OCI-LY3 (cell line): ENCODE measurements at regions not wholly inside any gene's neighbourhood (a gene's known extent, or its start where the extent isn't known, plus 50 kb on each side); places are given as distances from the start of the nearest gene placed in this dataset.

ENCODE experiments used
- H2AFZ ChIP-seq: fragments of 200-600, 300-600 bp; shearing (Covaris generic); 2 replicates; pipeline ENCODE4 v1.6.0; 2014; ENCODE audit warnings: antibody characterized with exemption, low read depth, low read length
- H3K27ac ChIP-seq: fragments of 200-600, 300-600 bp; sonication (generic); 2 replicates; pipeline ENCODE4 v1.5.1; 2014; ENCODE audit warnings: mild to moderate bottlenecking, low read length, moderate library complexity, mixed read lengths
- H3K27me3 ChIP-seq: fragments of 200-600, 300-600 bp; sonication (generic); 2 replicates; pipeline ENCODE4 v1.6.1; 2014; ENCODE audit warnings: low read depth, low read length, mixed read lengths
- H3K36me3 ChIP-seq: fragments of 200-600, 300-600 bp; sonication (generic); replicated peaks from 2 replicates; pipeline ENCODE3; 2014; ENCODE audit warnings: low read depth, low read length, mixed read lengths
- H3K4me1 ChIP-seq: fragments of 300-600, 200-600 bp; sonication (generic); 2 replicates; pipeline ENCODE4 v1.6.1; 2014; ENCODE audit warnings: low read length, mixed read lengths
- H3K4me2 ChIP-seq: fragments of 200-600, 300-600 bp; sonication (generic); 2 replicates; pipeline ENCODE4 v1.6.1; 2014; ENCODE audit warnings: low read length, mixed read lengths
- H3K4me3 ChIP-seq: fragments of 300-600, 200-600 bp; sonication (generic); 2 replicates; pipeline ENCODE4 v1.5.1; 2014; ENCODE audit warnings: antibody characterized with exemption, mild to moderate bottlenecking, low read length, moderate library complexity
- H3K79me2 ChIP-seq: fragments of 300-600, 200-600 bp; shearing (Covaris generic); 2 replicates; pipeline ENCODE4 v1.6.1; 2014; ENCODE audit warnings: mild to moderate bottlenecking, low read length, mixed read lengths
- H3K9ac ChIP-seq: fragments of 300-600, 200-600 bp; shearing (Covaris generic); 2 replicates; pipeline ENCODE4 v1.6.0; 2014; ENCODE audit warnings: mild to moderate bottlenecking, low read length, moderate library complexity
- H3K9me3 ChIP-seq: fragments of 200-600, 300-600 bp; shearing (Covaris generic); 2 replicates; pipeline ENCODE4 v1.6.1; 2014; ENCODE audit warnings: low read length, mixed read lengths; ENCODE audit not compliant: insufficient read depth
- H4K20me1 ChIP-seq: fragments of 200-600, 300-600 bp; sonication (generic); 2 replicates; pipeline ENCODE4 v1.6.1; 2016; ENCODE audit warnings: low read length, mixed read lengths; ENCODE audit not compliant: insufficient read depth
- CTCF ChIP-seq: fragments of 200-600, 300-600 bp; sonication (generic); IDR thresholded peaks from 2 replicates; pipeline ENCODE4 v1.5.1; 2014; ENCODE audit warnings: antibody characterized with exemption, low read length, low read depth
- EZH2phosphoT487 ChIP-seq: fragments of 200-600 bp; shearing (Covaris generic); IDR thresholded peaks from 2 replicates; pipeline ENCODE4 v1.6.1; 2018; ENCODE audit warnings: antibody characterized with exemption, mixed run types, low read depth

GRCh38 chr2:144237830-144238627 is 281.9 kb downstream of the ZEB2 start:
- H3K27ac ChIP-seq: no peak overlapping the region
- no peak overlapping the region for H3K9ac ChIP-seq
- H3K4me1 ChIP-seq: peaks cover 70% of the 10 kb centered on the region
- H3K9me3 ChIP-seq: no peaks in the 10 kb centered on the region
- H3K4me3 ChIP-seq: no peak overlapping the region
- H4K20me1 ChIP-seq: no peaks in the 10 kb centered on the region
- H3K4me2 ChIP-seq: peak overlapping the region; percentile 16; the same call in 1 of the 2 replicates
- H3K27me3 ChIP-seq: no peaks in the 10 kb centered on the region
- TF ChIP-seq EZH2phosphoT487: no peak
- TF ChIP-seq CTCF: no peak
- 0 out of 2 replicates have a peak overlapping the region, but pooled peaks have one; percentile 0 for H2AFZ ChIP-seq
- H3K79me2 ChIP-seq: peaks cover 34% of the 10 kb centered on the region
- H3K36me3 ChIP-seq: no peaks in the 10 kb centered on the region

- H3K4me2 ChIP-seq: no peak overlapping the region
- H3K27me3 ChIP-seq: no peaks in the 10 kb centered on the region
- H3K36me3 ChIP-seq: no peaks in the 10 kb centered on the region
- no peaks in the 10 kb centered on the region for H4K20me1 ChIP-seq
- peaks cover 32% of the 10 kb centered on the region for H3K79me2 ChIP-seq
- no peak overlapping the region for H2AFZ ChIP-seq
- H3K4me3 ChIP-seq: no peak overlapping the region
- no peaks in the 10 kb centered on the region for H3K9me3 ChIP-seq
- H3K9ac ChIP-seq: no peak overlapping the region
- H3K4me1 ChIP-seq: peaks cover 76% of the 10 kb centered on the region
- no peak for TF ChIP-seq EZH2phosphoT487
- no peak for TF ChIP-seq CTCF
- H3K27ac ChIP-seq: no peak overlapping the region
Measured at GRCh38 chr2:144237108-144237507, 282.8 kb downstream of the ZEB2 start.

GRCh38 chr2:144235050-144235449 is 284.9 kb downstream of the ZEB2 start:
- H3K36me3 ChIP-seq: no peaks in the 10 kb centered on the region
- H4K20me1 ChIP-seq: no peaks in the 10 kb centered on the region
- H3K27ac ChIP-seq: no peak overlapping the region
- no peaks in the 10 kb centered on the region for H3K9me3 ChIP-seq
- H3K4me2 ChIP-seq: no peak overlapping the region
- no peak overlapping the region for H3K9ac ChIP-seq
- TF ChIP-seq EZH2phosphoT487: no peak
- no peak for TF ChIP-seq CTCF
- H3K4me1 ChIP-seq: peaks cover 69% of the 10 kb centered on the region
- peaks cover 24% of the 10 kb centered on the region for H3K79me2 ChIP-seq
- no peak overlapping the region for H3K4me3 ChIP-seq
- H2AFZ ChIP-seq: no peak overlapping the region
- no peaks in the 10 kb centered on the region for H3K27me3 ChIP-seq

- Histone ChIP-seq H3K4me1 (peaks cover 65% of the 10 kb centered on the region), H3K9ac (no peak overlapping the region)
Measured at GRCh38 chr2:144234542-144234871, 285.4 kb downstream of the ZEB2 start.

More at GRCh38 chr2:144234542-144234871, 285.4 kb downstream of the ZEB2 start:
- Histone ChIP-seq H3K79me2 (peaks cover 20% of the 10 kb centered on the region), H3K36me3 (no peaks in the 10 kb centered on the region), H4K20me1 (no peaks in the 10 kb centered on the region), H2AFZ (no peak overlapping the region), H3K27me3 (no peaks in the 10 kb centered on the region), H3K9me3 (no peaks in the 10 kb centered on the region), H3K4me2 (peak overlapping the region; percentile 51), H3K27ac (peak overlapping the region; percentile 44), H3K4me3 (no peak overlapping the region)
- no peak for TF ChIP-seq CTCF
